GM21529 (cell line): ENCODE measurements at regions not wholly inside any gene's neighbourhood (a gene's known extent, or its start where the extent isn't known, plus 50 kb on each side); places are given as distances from the start of the nearest gene placed in this dataset.

ENCODE experiments used
- ATAC-seq: cut with Tn5 transposase; IDR thresholded peaks from one replicate; pipeline ENCODE4 v1.9.1; 2021; ENCODE audit not compliant: unreplicated experiment

DNA sequence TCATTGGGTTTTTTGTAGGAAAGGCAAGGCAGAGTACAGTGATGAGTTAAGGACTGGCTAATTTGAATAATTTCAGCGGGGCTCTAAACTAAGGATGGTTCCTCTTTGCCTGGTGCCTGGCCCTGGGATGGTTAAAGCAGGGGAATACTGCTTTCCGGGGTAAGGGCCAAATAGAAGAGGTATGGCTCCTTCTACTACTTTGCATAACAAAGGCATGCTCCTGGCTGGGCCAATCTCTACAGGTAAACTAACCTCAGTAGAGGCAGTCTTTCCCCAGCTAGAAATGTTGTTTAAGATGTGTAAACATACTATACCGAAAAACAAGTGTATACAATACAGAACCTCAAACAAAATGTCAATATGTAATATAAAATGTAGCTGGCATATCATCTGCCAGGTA lies 1239.0 kb downstream of the SLC16A7 start:
- ATAC-seq = no peak

- no peak for ATAC-seq
These were observed 1240.8 kb downstream of the SLC16A7 start for GRCh38 chr12:60836651-60837050.

DNA sequence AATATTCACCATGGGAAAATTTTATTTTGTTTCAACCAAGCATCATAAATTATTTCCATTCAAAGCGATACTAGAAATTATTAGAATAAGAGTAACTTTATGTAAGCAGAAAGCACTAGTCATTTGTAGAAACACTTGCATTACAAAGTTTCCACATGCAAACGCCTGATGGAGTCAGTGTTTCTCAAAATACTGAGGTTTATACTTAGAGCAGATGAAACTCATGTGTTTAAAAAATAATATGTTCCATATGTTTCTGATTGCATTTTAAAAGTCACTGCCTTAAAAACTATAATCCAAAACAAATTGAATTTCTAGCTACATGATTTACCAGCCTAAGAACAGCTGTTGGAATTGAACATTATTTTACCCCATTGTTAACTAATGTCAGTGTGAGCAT lies 1246.4 kb downstream of the SLC16A7 start:
- ATAC-seq = no peak

DNA sequence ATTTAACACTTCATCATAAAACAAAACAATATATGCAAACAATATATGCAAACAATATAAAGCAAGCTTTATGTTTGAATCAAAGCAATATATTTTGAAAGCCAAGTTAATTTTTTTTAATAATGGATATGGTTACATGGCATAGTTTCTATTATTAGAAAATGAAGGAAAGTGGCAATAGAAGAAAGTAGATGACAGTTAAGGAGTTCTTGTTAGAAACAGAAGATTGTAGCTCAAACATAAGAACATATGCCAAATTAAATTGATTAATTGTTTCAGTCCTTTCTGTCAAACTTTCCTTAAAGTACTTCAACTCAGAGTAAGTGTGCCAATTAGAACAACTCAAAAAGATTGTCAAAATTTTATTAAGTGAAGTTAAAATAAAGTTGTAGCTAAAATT lies 1248.3 kb downstream of the SLC16A7 start:
- no peak for ATAC-seq

GRCh38 chr12:60844875-60845274 lies 1249.0 kb downstream of the SLC16A7 start:
- no peak for ATAC-seq

DNA sequence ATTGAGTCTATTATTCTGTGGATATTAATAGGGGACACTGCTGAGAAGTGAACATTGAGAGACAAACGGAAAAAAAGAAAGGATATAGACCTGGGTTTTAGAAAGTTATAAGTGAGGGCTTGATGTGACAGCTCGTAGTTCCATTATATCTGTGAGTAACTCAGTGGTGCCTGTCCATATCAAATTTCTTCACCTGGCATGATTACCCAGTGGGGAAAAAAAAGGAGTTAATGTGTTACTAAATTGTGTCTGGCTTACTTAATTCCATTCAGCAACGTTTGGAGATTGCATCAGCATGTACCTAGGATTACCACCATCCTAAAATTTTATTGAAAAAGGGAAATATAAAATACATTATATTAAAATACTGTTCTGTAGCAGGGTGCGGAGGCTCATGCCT lies 1249.9 kb downstream of the SLC16A7 start:
- ATAC-seq = no peak

DNA sequence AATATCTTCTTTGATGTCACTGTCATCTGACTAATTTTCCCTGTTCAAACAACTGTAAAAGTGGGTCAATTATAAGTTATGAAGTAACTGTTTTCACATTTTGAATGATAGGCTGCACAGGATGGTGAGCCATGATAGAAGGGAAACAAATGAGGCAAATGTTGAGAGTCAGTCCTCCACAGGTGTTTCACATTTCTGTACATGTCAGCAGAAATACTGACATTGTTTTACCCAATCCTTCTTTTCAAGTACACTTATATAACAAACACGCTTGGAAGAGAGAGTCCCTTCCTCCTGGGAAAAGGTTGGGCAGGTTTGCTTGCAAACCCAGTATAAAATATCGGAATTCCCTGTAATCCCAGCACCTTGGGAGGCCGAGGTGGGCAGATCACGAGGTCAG lies 1251.5 kb downstream of the SLC16A7 start:
- ATAC-seq = no peak

DNA sequence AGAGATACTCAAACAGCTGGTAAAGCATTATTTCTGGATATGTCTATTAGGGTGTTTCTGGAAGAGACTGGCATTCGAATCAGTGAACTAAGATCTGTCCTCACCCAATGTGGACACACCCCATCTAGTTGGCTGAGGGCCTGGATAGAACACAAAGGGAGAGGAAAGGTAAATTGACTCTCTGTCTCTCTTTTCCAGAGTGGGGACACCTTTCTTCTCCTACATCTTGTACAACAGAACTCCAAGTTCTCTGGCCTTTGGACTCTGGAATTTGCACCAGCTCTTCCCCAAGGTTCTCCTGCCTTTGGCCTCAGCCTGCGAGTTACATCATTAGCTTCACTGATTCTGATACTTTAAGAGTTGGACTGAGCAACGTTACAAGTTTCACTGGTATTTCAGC lies 1253.9 kb downstream of the SLC16A7 start:
- no peak for ATAC-seq

- no peak for ATAC-seq
These were observed 1257.6 kb downstream of the SLC16A7 start for GRCh38 chr12:60853407-60853806.

- no peak for ATAC-seq
These were observed 1267.6 kb downstream of the SLC16A7 start for GRCh38 chr12:60863421-60863820.

DNA sequence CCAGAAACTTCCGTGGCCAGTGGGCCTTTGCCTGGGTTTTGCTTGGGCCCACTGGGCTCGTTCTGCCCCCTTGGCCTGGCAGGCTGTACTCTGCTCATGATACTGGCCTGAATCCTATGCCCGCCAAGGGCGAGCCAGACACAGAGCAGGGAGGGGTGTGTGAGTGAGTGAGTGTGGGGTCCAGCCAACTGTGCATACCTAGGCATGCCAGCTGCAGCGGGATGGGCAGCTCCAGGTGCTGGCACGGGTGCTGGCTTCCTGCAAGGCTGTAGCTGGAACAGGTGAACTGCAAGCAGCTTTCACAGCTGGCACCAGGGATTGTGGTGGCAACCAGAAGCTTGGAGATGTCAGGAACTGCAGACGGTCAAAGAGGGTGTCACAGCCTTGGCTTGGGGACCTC lies 1276.4 kb downstream of the SLC16A7 start:
- no peak for ATAC-seq

GRCh38 chr12:60872850-60873713 lies 1277.3 kb downstream of the SLC16A7 start:
- no peak for ATAC-seq

GRCh38 chr12:60874091-60874490 lies 1278.3 kb downstream of the SLC16A7 start:
- no peak for ATAC-seq

DNA sequence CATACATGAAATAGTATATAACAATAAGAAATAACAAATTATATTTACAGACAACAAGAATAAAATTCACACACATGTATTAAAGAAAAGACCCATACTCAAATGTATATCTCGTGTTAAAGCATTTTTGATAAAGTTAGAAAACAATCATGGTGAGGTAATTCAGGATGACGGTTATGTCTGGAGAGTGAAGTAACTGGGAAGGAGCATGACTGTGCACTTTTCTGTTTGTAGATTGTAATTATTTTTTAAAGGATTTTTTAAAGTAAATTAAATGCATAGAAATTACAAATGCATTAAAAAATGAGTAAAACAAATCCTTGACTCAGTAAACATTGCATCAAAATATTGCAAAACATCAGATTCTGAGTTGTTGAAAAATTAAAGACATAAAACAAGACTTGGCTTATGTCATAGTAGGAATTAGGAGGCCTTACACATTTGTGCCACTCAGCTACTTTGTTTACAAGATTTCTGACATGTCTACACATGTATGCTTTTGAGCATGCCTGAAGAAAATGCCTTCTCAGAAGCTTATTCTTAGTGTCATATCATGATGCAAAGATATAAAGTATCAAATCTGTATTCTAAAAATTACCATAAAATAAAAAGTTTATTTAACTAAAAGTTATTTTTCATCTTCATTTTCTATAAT lies 1325.1 kb downstream of the SLC16A7 start:
- ATAC-seq = no peak

GRCh38 chr12:60921541-60921940 lies 1325.7 kb downstream of the SLC16A7 start:
- no peak for ATAC-seq

GRCh38 chr12:60926256-60926655 lies 1330.4 kb downstream of the SLC16A7 start:
- ATAC-seq = no peak

GRCh38 chr12:60930151-60930550 lies 1330.1 kb upstream of the USP15 start:
- no peak for ATAC-seq

GRCh38 chr12:60935981-60936761 lies 1324.0 kb upstream of the USP15 start:
- ATAC-seq = no peak

- ATAC-seq = no peak
These were observed 1312.7 kb upstream of the USP15 start for GRCh38 chr12:60947533-60947932.

DNA sequence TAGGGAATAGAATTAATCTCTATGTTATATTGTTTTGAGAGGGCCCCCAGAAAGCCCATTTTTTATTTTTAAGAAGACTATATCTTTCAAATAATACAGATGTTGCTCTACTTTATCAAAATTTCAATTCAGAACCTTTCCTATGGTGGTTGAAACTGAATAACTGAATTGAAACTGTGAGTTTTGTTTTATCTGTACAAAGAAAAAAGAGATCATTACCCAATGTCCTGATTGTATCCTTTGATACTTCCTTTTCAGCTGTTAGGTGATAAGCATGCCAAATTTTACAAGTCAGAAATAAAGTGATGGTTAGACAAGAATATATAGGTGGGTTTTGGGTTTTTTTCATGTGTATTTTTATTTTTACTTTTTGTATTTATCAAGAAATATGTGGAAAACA lies 1293.1 kb upstream of the USP15 start:
- ATAC-seq = no peak

DNA sequence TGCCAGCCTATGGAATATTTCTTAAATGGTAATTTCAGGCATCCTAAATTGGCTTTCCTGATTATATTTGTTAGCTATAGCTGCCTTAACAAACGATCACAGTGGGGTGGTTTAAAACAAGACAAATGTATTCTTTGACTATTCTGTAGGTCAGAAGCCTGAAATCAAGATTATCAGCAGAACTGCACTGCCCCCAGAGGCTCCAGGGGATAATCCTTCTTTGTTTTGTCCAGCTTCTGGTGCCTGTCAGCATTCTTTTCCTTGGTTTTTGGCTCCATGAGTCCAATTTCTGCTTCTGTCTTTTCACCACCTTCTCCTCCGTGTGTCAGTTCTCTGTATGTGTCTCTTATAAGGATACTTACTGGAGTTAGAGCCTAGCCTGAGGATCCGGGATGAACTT lies 1282.2 kb upstream of the USP15 start:
- ATAC-seq = no peak

GRCh38 chr12:60980558-60980957 lies 1279.6 kb upstream of the USP15 start:
- ATAC-seq = no peak
